ENCODE measurements at regions not wholly inside any gene's neighbourhood (a gene's known extent, or its start where the extent isn't known, plus 50 kb on each side); places are given as distances from the start of the nearest gene placed in this dataset.
"Not testable (repeated sequence)": the region's sequence is repeated elsewhere in the genome, so short reads cannot be mapped to it uniquely, and the experiment has no call there.

DNA sequence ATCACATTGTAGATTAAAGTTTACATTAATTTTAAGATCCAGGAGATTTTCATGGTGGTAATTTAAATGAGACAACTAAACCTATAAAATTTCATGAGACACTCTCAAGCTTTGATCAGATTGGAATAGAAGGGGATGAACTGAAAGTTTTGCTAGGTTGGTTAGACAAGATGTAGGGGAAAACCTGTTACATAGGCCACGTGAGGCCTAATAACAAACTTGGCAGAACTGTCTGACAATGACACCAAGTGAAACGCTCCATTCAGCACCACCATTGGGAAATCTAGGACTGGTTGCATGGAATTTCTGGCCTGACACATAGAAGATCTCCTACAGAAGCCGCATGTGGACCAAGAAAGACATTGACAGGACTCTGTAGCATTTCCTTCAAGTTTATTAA, 87.8 kb upstream of the SLC39A10 start:
- Histone ChIP-seq H3K9ac (ENCODE audit: low read length) (no peak overlapping the region), H3K27ac (ENCODE audit: low read depth, low read length) (no peak overlapping the region), H3K4me1 (ENCODE audit: insufficient read depth, low read length) (no peaks in the 10 kb centered on the region), H3K36me3 (ENCODE audit: insufficient read depth, low read length) (no peaks in the 10 kb centered on the region), H2AFZ (ENCODE audit: low read depth, low read length) (no peak overlapping the region), H3K79me2 (ENCODE audit: insufficient read depth, low read length) (no peaks in the 10 kb centered on the region), H4K20me1 (ENCODE audit: insufficient read depth, low read length) (no peaks in the 10 kb centered on the region), H3K4me3 (ENCODE audit: insufficient read depth, low read depth, low read length) (no peak overlapping the region), H3K9me3 (ENCODE audit: insufficient read depth, low read depth, low read length) (no peaks in the 10 kb centered on the region), H3K27me3 (ENCODE audit: insufficient read depth, low read length) (no peaks in the 10 kb centered on the region), H3K4me2 (ENCODE audit: low read length) (no peak overlapping the region)
- peaks cover 4% of the 10 kb centered on the region for H3K4me1 Mint-ChIP-seq (ENCODE audit: low read depth, unreplicated experiment)
- FAIRE-seq (no peak), DNase-seq (ENCODE audit: low read depth) (no peak)
- H3K27ac Mint-ChIP-seq (ENCODE audit: unreplicated experiment): no peak overlapping the region
- no peak for TF ChIP-seq EZH2 (IDR thresholded peaks at IDR 0.05; ENCODE audit: insufficient read depth, low read length)
- no peak for TF ChIP-seq CTCF (IDR thresholded peaks at IDR 0.05; ENCODE audit: insufficient read depth, low read depth, low read length)
- H3K27me3 Mint-ChIP-seq (ENCODE audit: low read depth, unreplicated experiment): no peaks in the 10 kb centered on the region
- H3K9me3 Mint-ChIP-seq (ENCODE audit: unreplicated experiment): peaks cover 3% of the 10 kb centered on the region
- no peak overlapping the region for H3K4me3 Mint-ChIP-seq (ENCODE audit: unreplicated experiment)
- no peaks in the 10 kb centered on the region for H3K36me3 Mint-ChIP-seq (ENCODE audit: low read depth, unreplicated experiment)

- not testable (repeated sequence) for H3K27ac ChIP-seq (ENCODE audit: low read depth, low read length); H3K27ac Mint-ChIP-seq (ENCODE audit: unreplicated experiment)
Observed at GRCh38 chr2:195564625-195565135, 92.3 kb upstream of the SLC39A10 start.

DNA sequence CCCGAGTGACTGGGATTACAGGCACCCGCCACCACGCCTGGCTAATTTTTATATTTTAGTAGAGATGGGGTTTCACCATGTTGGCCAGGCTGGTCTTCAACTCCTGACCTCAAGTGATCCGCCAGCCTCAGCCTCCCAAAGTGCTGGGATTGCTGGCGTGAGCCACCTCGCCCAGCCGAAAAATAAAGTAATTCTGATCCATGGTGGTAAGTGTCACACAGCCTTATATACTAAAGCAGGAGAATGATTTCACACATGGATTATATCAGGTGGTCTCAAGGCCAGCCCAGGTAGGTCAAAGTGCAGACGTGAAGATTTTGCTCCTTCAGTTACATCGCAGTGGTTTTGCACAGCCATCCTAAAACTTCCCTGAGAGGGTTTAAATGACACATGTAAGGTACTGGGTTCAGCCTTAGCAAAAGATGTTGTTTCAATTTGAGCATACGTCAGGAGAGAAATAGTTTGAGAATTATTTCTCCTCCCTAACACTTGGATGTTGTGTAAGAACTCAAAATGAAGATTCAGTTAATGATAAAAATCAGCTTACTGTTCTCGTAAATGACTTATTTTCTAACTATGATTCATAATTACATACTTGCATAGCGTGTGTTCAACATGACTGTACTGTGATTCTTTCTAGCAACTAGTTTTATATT, 93.0 kb upstream of the SLC39A10 start:
- peaks cover 29% of the 10 kb centered on the region for H3K4me1 ChIP-seq (ENCODE audit: insufficient read depth, low read length)
- Mint-ChIP-seq H3K27me3 (ENCODE audit: low read depth, unreplicated experiment) (no peaks in the 10 kb centered on the region), H3K4me1 (ENCODE audit: low read depth, unreplicated experiment) (peaks cover 20% of the 10 kb centered on the region), H3K4me3 (ENCODE audit: unreplicated experiment) (no peak overlapping the region), H3K27ac (ENCODE audit: unreplicated experiment) (no peak overlapping the region), H3K9me3 (ENCODE audit: unreplicated experiment) (no peaks in the 10 kb centered on the region), H3K36me3 (ENCODE audit: low read depth, unreplicated experiment) (no peaks in the 10 kb centered on the region)
- H3K79me2 ChIP-seq (ENCODE audit: insufficient read depth, low read length): no peaks in the 10 kb centered on the region
- peak; percentile 85 for DNase-seq (ENCODE audit: low read depth)
- TF ChIP-seq EZH2 (IDR thresholded peaks at IDR 0.05; ENCODE audit: insufficient read depth, low read length) (no peak), CTCF (IDR thresholded peaks at IDR 0.05; ENCODE audit: insufficient read depth, low read depth, low read length) (no peak)
- FAIRE-seq: peak; percentile 80
- H3K9ac ChIP-seq (ENCODE audit: low read length): peak overlapping the region; percentile 38
- no peaks in the 10 kb centered on the region for H3K27me3 ChIP-seq (ENCODE audit: insufficient read depth, low read length)
- H4K20me1 ChIP-seq (ENCODE audit: insufficient read depth, low read length): no peaks in the 10 kb centered on the region
- H3K4me2 ChIP-seq (ENCODE audit: low read length): peak overlapping the region; percentile 30
- H3K36me3 ChIP-seq (ENCODE audit: insufficient read depth, low read length): no peaks in the 10 kb centered on the region
- H3K4me3 ChIP-seq (ENCODE audit: insufficient read depth, low read depth, low read length): no peak overlapping the region
- H3K27ac ChIP-seq (ENCODE audit: low read depth, low read length): peak overlapping the region; percentile 53
- H2AFZ ChIP-seq (ENCODE audit: low read depth, low read length): no peak overlapping the region
- H3K9me3 ChIP-seq (ENCODE audit: insufficient read depth, low read depth, low read length): no peaks in the 10 kb centered on the region

More at GRCh38 chr2:195564625-195565135, 92.3 kb upstream of the SLC39A10 start:
- not testable (repeated sequence) for H3K36me3 ChIP-seq (ENCODE audit: insufficient read depth, low read length); H3K27me3 Mint-ChIP-seq (ENCODE audit: low read depth, unreplicated experiment); H3K9ac ChIP-seq (ENCODE audit: low read length); H4K20me1 ChIP-seq (ENCODE audit: insufficient read depth, low read length); H3K4me2 ChIP-seq (ENCODE audit: low read length); FAIRE-seq; H3K79me2 ChIP-seq (ENCODE audit: insufficient read depth, low read length); H3K9me3 Mint-ChIP-seq (ENCODE audit: unreplicated experiment); H3K27me3 ChIP-seq (ENCODE audit: insufficient read depth, low read length); H3K4me3 Mint-ChIP-seq (ENCODE audit: unreplicated experiment); DNase-seq (ENCODE audit: low read depth); H2AFZ ChIP-seq (ENCODE audit: low read depth, low read length); H3K36me3 Mint-ChIP-seq (ENCODE audit: low read depth, unreplicated experiment); H3K9me3 ChIP-seq (ENCODE audit: insufficient read depth, low read depth, low read length); H3K4me3 ChIP-seq (ENCODE audit: insufficient read depth, low read depth, low read length)
- peaks cover 22% of the 10 kb centered on the region for H3K4me1 ChIP-seq (ENCODE audit: insufficient read depth, low read length)
- H3K4me1 Mint-ChIP-seq (ENCODE audit: low read depth, unreplicated experiment): peaks cover 14% of the 10 kb centered on the region
